ENCODE measurements at regions not wholly inside any gene's neighbourhood (a gene's known extent, or its start where the extent isn't known, plus 50 kb on each side); places are given as distances from the start of the nearest gene placed in this dataset.

- no peaks in the 10 kb centered on the region for H3K79me1 ChIP-seq (replicated peaks; ENCODE audit: low read length, poor library complexity, severe bottlenecking)
- no peaks in the 10 kb centered on the region for H3K4me1 ChIP-seq (ENCODE audit: control insufficient read depth, insufficient read depth, low read depth, low read length)
- no peak overlapping the region for H2BK5ac ChIP-seq (ENCODE audit: low read depth, low read length, poor library complexity, severe bottlenecking)
- no peak overlapping the region for H3K9ac ChIP-seq (ENCODE audit: low read length)
- no peak overlapping the region for H3K4me2 ChIP-seq (ENCODE audit: low read length, poor library complexity, severe bottlenecking)
- H2BK12ac ChIP-seq (ENCODE audit: low read length in 2 of 2): no peak overlapping the region
- H3K4me3 ChIP-seq (ENCODE audit: insufficient read depth in 1 of 2, low read depth in 1 of 2, low read length in 2 of 2): no peak overlapping the region
- no peak overlapping the region for H2BK120ac ChIP-seq (ENCODE audit: low read depth, low read length)
- no peak overlapping the region for H3K27ac ChIP-seq (ENCODE audit: low read length, poor library complexity, severe bottlenecking)
- no peak overlapping the region for H2AFZ ChIP-seq (ENCODE audit: low read depth, low read length)
- no peak overlapping the region for H4K8ac ChIP-seq (ENCODE audit: low read length)
- H3K18ac ChIP-seq (ENCODE audit: low read depth in 1 of 2, low read length in 2 of 2): no peak overlapping the region
- no peaks in the 10 kb centered on the region for H3K9me3 ChIP-seq (ENCODE audit: control insufficient read depth, low read length)
- no peak for DNase-seq
- peaks cover 4 to 8% of the 10 kb centered on the region in 2 experiments for H3K27me3 ChIP-seq (ENCODE audit: control insufficient read depth in 1 of 2, insufficient read depth in 1 of 2, low read length in 2 of 2)
- H3K14ac ChIP-seq (ENCODE audit: low read length in 2 of 2): no peak overlapping the region
- no peak overlapping the region for H3K4ac ChIP-seq (ENCODE audit: low read depth in 1 of 2, low read length in 2 of 2)
- H3K23ac ChIP-seq (ENCODE audit: low read length in 2 of 2): no peak overlapping the region
- 69% methylated on average over 6 of the region's 6 CpGs for WGBS
- no peak overlapping the region for H2AK5ac ChIP-seq (ENCODE audit: low read length, severe bottlenecking)
- H2BK15ac ChIP-seq (ENCODE audit: low read depth, poor library complexity, severe bottlenecking): no peak overlapping the region
- no peak overlapping the region for H4K91ac ChIP-seq (ENCODE audit: low read length)
- H3K36me3 ChIP-seq (ENCODE audit: control insufficient read depth in 1 of 2, insufficient read depth in 2 of 2, low read depth in 1 of 2, low read length in 2 of 2): no peaks in the 10 kb centered on the region
Measured at GRCh38 chr4:82219346-82219745, 154.4 kb downstream of the HNRNPD start.

- no peak for DNase-seq
- no peak overlapping the region for H2BK120ac ChIP-seq (ENCODE audit: low read depth, low read length)
- H3K4me3 ChIP-seq (ENCODE audit: insufficient read depth in 1 of 2, low read depth in 1 of 2, low read length in 2 of 2): no peak overlapping the region
- H2AK5ac ChIP-seq (ENCODE audit: low read length, severe bottlenecking): no peak overlapping the region
- no peak overlapping the region for H3K18ac ChIP-seq (ENCODE audit: low read depth in 1 of 2, low read length in 2 of 2)
- H3K4me1 ChIP-seq (ENCODE audit: control insufficient read depth, insufficient read depth, low read depth, low read length): no peaks in the 10 kb centered on the region
- H4K91ac ChIP-seq (ENCODE audit: low read length): no peak overlapping the region
- no peak overlapping the region for H2BK5ac ChIP-seq (ENCODE audit: low read depth, low read length, poor library complexity, severe bottlenecking)
- no peak overlapping the region for H3K4me2 ChIP-seq (ENCODE audit: low read length, poor library complexity, severe bottlenecking)
- H3K79me1 ChIP-seq (replicated peaks; ENCODE audit: low read length, poor library complexity, severe bottlenecking): no peaks in the 10 kb centered on the region
- no peak overlapping the region for H3K27ac ChIP-seq (ENCODE audit: low read length, poor library complexity, severe bottlenecking)
- H2BK15ac ChIP-seq (ENCODE audit: low read depth, poor library complexity, severe bottlenecking): no peak overlapping the region
- no peaks in the 10 kb centered on the region for H3K9me3 ChIP-seq (ENCODE audit: control insufficient read depth, low read length)
- H2BK12ac ChIP-seq (ENCODE audit: low read length in 2 of 2): no peak overlapping the region
- no peak overlapping the region for H3K23ac ChIP-seq (ENCODE audit: low read length in 2 of 2)
- no peak overlapping the region for H4K8ac ChIP-seq (ENCODE audit: low read length)
- no peak overlapping the region for H2AFZ ChIP-seq (ENCODE audit: low read depth, low read length)
- H3K4ac ChIP-seq (ENCODE audit: low read depth in 1 of 2, low read length in 2 of 2): no peak overlapping the region
- no peak overlapping the region for H3K9ac ChIP-seq (ENCODE audit: low read length)
- H3K36me3 ChIP-seq (ENCODE audit: control insufficient read depth in 1 of 2, insufficient read depth in 2 of 2, low read depth in 1 of 2, low read length in 2 of 2): no peaks in the 10 kb centered on the region
- H3K14ac ChIP-seq (ENCODE audit: low read length in 2 of 2): no peak overlapping the region
- 74% methylated on average over 2 of the region's 3 CpGs for WGBS
- H3K27me3 ChIP-seq (ENCODE audit: control insufficient read depth in 1 of 2, insufficient read depth in 1 of 2, low read length in 2 of 2): peaks cover 3 to 4% of the 10 kb centered on the region in 2 experiments
Measured at GRCh38 chr4:82217986-82218715, 155.6 kb downstream of the HNRNPD start.

GRCh38 chr4:82216219-82216618 lies 157.6 kb downstream of the HNRNPD start:
- Histone ChIP-seq H2AFZ (ENCODE audit: low read depth, low read length) (no peak overlapping the region), H4K91ac (ENCODE audit: low read length) (no peak overlapping the region), H2BK120ac (ENCODE audit: low read depth, low read length) (no peak overlapping the region), H3K4me1 (ENCODE audit: control insufficient read depth, insufficient read depth, low read depth, low read length) (no peaks in the 10 kb centered on the region), H3K4ac (ENCODE audit: low read depth in 1 of 2, low read length in 2 of 2) (no peak overlapping the region), H3K79me1 (replicated peaks; ENCODE audit: low read length, poor library complexity, severe bottlenecking) (no peaks in the 10 kb centered on the region), H3K18ac (ENCODE audit: low read depth in 1 of 2, low read length in 2 of 2) (no peak overlapping the region), H3K9ac (ENCODE audit: low read length) (no peak overlapping the region), H2AK5ac (ENCODE audit: low read length, severe bottlenecking) (no peak overlapping the region), H3K9me3 (ENCODE audit: control insufficient read depth, low read length) (no peaks in the 10 kb centered on the region), H2BK5ac (ENCODE audit: low read depth, low read length, poor library complexity, severe bottlenecking) (no peak overlapping the region), H3K23ac (ENCODE audit: low read length in 2 of 2) (no peak overlapping the region), H2BK12ac (ENCODE audit: low read length in 2 of 2) (no peak overlapping the region), H4K8ac (ENCODE audit: low read length) (no peak overlapping the region), H3K4me2 (ENCODE audit: low read length, poor library complexity, severe bottlenecking) (no peak overlapping the region), H3K36me3 (ENCODE audit: control insufficient read depth in 1 of 2, insufficient read depth in 2 of 2, low read depth in 1 of 2, low read length in 2 of 2) (no peaks in the 10 kb centered on the region), H3K27me3 (ENCODE audit: control insufficient read depth in 1 of 2, insufficient read depth in 1 of 2, low read length in 2 of 2) (peaks cover 3 to 4% of the 10 kb centered on the region in 2 experiments), H2BK15ac (ENCODE audit: low read depth, poor library complexity, severe bottlenecking) (no peak overlapping the region), H3K27ac (ENCODE audit: low read length, poor library complexity, severe bottlenecking) (no peak overlapping the region), H3K14ac (ENCODE audit: low read length in 2 of 2) (no peak overlapping the region), H3K4me3 (ENCODE audit: insufficient read depth in 1 of 2, low read depth in 1 of 2, low read length in 2 of 2) (no peak overlapping the region)
- no peak for DNase-seq
- 90% methylated on average over 2 of the region's 2 CpGs for WGBS

- no peak overlapping the region for H4K91ac ChIP-seq (ENCODE audit: low read length)
- no peak overlapping the region for H2BK5ac ChIP-seq (ENCODE audit: low read depth, low read length, poor library complexity, severe bottlenecking)
- no peaks in the 10 kb centered on the region for H3K79me1 ChIP-seq (replicated peaks; ENCODE audit: low read length, poor library complexity, severe bottlenecking)
- no peak for DNase-seq
- no peak overlapping the region for H2BK12ac ChIP-seq (ENCODE audit: low read length in 2 of 2)
- H2AFZ ChIP-seq (ENCODE audit: low read depth, low read length): no peak overlapping the region
- H3K4me3 ChIP-seq (ENCODE audit: insufficient read depth in 1 of 2, low read depth in 1 of 2, low read length in 2 of 2): no peak overlapping the region
- no peak overlapping the region for H3K4me2 ChIP-seq (ENCODE audit: low read length, poor library complexity, severe bottlenecking)
- peaks cover 3 to 4% of the 10 kb centered on the region in 2 experiments for H3K27me3 ChIP-seq (ENCODE audit: control insufficient read depth in 1 of 2, insufficient read depth in 1 of 2, low read length in 2 of 2)
- H3K9me3 ChIP-seq (ENCODE audit: control insufficient read depth, low read length): no peaks in the 10 kb centered on the region
- H4K8ac ChIP-seq (ENCODE audit: low read length): no peak overlapping the region
- no peak overlapping the region for H2BK120ac ChIP-seq (ENCODE audit: low read depth, low read length)
- no peaks in the 10 kb centered on the region for H3K36me3 ChIP-seq (ENCODE audit: control insufficient read depth in 1 of 2, insufficient read depth in 2 of 2, low read depth in 1 of 2, low read length in 2 of 2)
- no peak overlapping the region for H3K4ac ChIP-seq (ENCODE audit: low read depth in 1 of 2, low read length in 2 of 2)
- H3K9ac ChIP-seq (ENCODE audit: low read length): no peak overlapping the region
- no peak overlapping the region for H3K18ac ChIP-seq (ENCODE audit: low read depth in 1 of 2, low read length in 2 of 2)
- no peak overlapping the region for H3K23ac ChIP-seq (ENCODE audit: low read length in 2 of 2)
- H2BK15ac ChIP-seq (ENCODE audit: low read depth, poor library complexity, severe bottlenecking): no peak overlapping the region
- no peak overlapping the region for H3K27ac ChIP-seq (ENCODE audit: low read length, poor library complexity, severe bottlenecking)
- H3K4me1 ChIP-seq (ENCODE audit: control insufficient read depth, insufficient read depth, low read depth, low read length): no peaks in the 10 kb centered on the region
- no peak overlapping the region for H3K14ac ChIP-seq (ENCODE audit: low read length in 2 of 2)
- H2AK5ac ChIP-seq (ENCODE audit: low read length, severe bottlenecking): no peak overlapping the region
Measured at GRCh38 chr4:82215800-82216199, 158.0 kb downstream of the HNRNPD start.

Measured in mesenchymal stem cell (in vitro differentiated cells and primary cell).